Osteocyte (in vitro differentiated cells): ENCODE measurements at regions not wholly inside any gene's neighbourhood (a gene's known extent, or its start where the extent isn't known, plus 50 kb on each side); places are given as distances from the start of the nearest gene placed in this dataset.

ENCODE experiments used
- DNase-seq: peaks from one replicate; pipeline ENCODE4 v3.0.0; 2021; ENCODE audit warnings: mixed read lengths; ENCODE audit not compliant: unreplicated experiment; ENCODE audit errors: extremely low spot score
- H3K27ac Mint-ChIP-seq: one replicate; pipeline ENCODE4 v1.8.0; 2021; ENCODE audit warnings: mild to moderate bottlenecking, mixed read lengths; ENCODE audit not compliant: unreplicated experiment
- H3K27me3 Mint-ChIP-seq: one replicate; pipeline ENCODE4 v1.8.0; 2021; ENCODE audit warnings: mixed read lengths; ENCODE audit not compliant: unreplicated experiment
- H3K36me3 Mint-ChIP-seq: one replicate; pipeline ENCODE4 v1.8.0; 2021; ENCODE audit warnings: mixed read lengths; ENCODE audit not compliant: unreplicated experiment
- H3K4me1 Mint-ChIP-seq: one replicate; pipeline ENCODE4 v1.8.0; 2021; ENCODE audit warnings: mixed read lengths; ENCODE audit not compliant: unreplicated experiment
- H3K4me3 Mint-ChIP-seq: one replicate; pipeline ENCODE4 v1.8.0; 2021; ENCODE audit warnings: mild to moderate bottlenecking, moderate library complexity, mixed read lengths; ENCODE audit not compliant: unreplicated experiment
- H3K9me3 Mint-ChIP-seq: one replicate; pipeline ENCODE4 v1.8.0; 2021; ENCODE audit warnings: mixed read lengths; ENCODE audit not compliant: unreplicated experiment
- TF ChIP-seq, protein P1 (sequence below): fragments of 200-600 bp; sonication (generic); IDR thresholded peaks from 2 replicates; pipeline ENCODE4 v1.5.0; 2021; ENCODE audit warnings: antibody characterized with exemption, mild to moderate bottlenecking, moderate library complexity

DNA sequence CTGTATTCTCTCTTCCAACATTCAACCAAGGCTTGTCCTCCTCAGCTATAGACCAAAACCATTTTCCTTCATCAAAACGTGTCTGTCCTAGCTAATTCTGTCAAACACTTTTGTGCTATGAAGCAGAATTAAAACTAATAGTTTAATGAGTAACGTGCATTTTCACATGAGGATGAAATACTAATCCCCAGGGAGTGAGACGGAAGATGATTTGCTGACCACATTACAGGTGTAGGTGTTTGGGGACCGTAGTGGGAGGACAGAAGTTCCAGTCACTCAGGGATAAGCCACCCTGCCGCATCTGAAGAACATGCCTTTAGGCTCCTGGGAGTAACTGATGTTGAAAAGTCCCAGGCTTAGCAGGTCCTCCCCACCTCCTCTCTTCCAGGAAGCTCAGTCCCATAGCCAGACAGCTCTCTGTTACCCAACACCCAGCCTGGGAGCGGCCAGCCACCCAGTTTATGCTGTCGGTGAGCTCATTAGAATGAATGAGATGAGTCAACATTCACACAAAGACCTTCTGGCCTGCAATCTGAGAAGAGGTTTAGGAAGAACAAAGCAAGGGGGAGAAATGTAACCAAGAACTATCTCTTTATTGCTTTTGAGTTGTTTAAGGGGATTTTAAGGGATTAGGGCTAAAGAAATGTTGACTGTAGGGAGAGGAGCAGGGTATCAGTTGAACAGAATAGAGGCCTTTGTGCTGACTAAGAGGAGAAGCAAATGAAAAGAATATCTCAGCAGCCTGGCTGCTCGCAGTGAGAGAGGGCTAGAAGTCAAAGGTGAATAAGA lies 122.5 kb downstream of the FOXI3 start:
- no peak overlapping the region for H3K27ac Mint-ChIP-seq
- H3K4me1 Mint-ChIP-seq = no peaks in the 10 kb centered on the region
- DNase-seq = no peak
- TF ChIP-seq, protein P1, sequence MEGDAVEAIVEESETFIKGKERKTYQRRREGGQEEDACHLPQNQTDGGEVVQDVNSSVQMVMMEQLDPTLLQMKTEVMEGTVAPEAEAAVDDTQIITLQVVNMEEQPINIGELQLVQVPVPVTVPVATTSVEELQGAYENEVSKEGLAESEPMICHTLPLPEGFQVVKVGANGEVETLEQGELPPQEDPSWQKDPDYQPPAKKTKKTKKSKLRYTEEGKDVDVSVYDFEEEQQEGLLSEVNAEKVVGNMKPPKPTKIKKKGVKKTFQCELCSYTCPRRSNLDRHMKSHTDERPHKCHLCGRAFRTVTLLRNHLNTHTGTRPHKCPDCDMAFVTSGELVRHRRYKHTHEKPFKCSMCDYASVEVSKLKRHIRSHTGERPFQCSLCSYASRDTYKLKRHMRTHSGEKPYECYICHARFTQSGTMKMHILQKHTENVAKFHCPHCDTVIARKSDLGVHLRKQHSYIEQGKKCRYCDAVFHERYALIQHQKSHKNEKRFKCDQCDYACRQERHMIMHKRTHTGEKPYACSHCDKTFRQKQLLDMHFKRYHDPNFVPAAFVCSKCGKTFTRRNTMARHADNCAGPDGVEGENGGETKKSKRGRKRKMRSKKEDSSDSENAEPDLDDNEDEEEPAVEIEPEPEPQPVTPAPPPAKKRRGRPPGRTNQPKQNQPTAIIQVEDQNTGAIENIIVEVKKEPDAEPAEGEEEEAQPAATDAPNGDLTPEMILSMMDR = no peak
- no peaks in the 10 kb centered on the region for H3K9me3 Mint-ChIP-seq
- H3K36me3 Mint-ChIP-seq = no peaks in the 10 kb centered on the region
- no peak overlapping the region for H3K4me3 Mint-ChIP-seq
- H3K27me3 Mint-ChIP-seq = no peaks in the 10 kb centered on the region

DNA sequence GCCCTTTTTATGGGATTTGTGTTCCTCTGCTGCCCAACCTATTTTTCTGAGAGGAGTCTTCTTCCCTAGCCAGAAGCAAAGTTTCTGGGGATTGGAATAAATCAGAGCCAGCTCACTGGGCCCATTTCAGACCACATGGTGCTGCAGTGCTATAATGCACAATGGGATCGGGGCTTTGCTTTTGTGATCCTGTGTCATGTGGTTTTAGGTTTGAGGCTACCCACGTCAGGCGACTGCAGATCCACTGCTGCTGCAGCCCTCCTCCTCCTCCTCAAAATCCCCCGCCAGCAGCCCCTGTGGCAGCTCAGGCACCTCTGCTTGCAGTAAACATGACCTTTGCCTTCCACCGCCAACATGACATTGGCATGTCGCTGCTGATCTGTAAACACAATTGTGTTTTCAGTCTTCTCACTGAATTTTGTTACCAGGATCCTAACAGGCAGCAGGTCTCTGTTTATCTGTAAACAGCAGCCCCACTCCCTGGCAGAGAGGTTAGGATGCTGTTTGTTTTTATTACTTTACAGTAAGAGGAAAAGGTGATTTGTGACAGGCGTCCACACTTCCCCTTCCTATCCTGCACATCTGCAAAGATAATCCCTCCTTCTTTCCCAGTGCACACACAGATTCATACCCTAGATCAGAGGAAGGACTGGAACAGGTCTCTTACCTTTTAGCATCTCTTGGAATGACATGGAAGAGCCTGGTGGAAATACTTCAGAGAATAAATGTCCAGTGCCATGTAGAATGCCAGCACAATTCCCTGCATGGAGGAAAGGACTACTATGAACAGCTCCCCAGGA lies 130.8 kb downstream of the FOXI3 start:
- Mint-ChIP-seq H3K27ac (no peak overlapping the region), H3K36me3 (no peaks in the 10 kb centered on the region), H3K27me3 (no peaks in the 10 kb centered on the region), H3K4me1 (no peaks in the 10 kb centered on the region), H3K4me3 (no peak overlapping the region), H3K9me3 (peaks cover 6% of the 10 kb centered on the region)
- DNase-seq = no peak
- TF ChIP-seq, protein P1 = no peak

DNA sequence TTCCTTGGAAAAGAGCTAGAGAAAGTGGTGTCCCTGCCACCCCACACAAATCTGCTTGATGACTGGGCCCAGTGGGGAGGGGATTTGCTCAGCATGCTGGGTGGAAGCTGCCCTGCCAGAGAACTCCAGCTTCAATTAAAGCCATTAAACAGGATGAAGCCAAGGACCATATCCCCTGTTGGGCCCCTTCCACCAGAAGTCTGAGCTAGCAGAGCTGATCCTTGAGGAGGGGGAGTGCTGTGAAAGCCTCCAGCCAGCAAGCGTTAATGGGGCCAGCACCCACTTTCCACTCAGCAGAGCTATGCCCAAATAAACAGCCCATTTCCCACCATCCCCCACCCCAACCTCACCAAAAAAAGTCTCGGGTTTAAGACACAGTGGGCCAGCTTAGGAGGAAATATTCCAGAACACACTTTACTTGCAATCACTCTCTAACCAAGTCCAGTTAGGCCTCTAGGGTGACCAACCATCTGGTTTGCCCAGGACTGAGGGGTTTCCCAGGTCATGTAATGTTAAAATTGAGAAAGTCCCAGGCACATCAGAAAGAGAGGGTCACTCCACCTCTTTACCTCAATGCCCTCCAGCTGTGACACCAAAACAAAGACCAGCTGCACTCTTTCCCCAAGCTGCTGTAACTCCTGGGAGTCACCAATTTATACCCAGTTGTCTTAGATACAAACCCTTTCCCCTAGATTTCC lies 132.3 kb downstream of the FOXI3 start:
- H3K36me3 Mint-ChIP-seq = no peaks in the 10 kb centered on the region
- peaks cover 6% of the 10 kb centered on the region for H3K9me3 Mint-ChIP-seq
- H3K27me3 Mint-ChIP-seq = no peaks in the 10 kb centered on the region
- H3K4me1 Mint-ChIP-seq = no peaks in the 10 kb centered on the region
- H3K4me3 Mint-ChIP-seq = no peak overlapping the region
- H3K27ac Mint-ChIP-seq = no peak overlapping the region
- no peak for DNase-seq
- TF ChIP-seq, protein P1 = no peak

DNA sequence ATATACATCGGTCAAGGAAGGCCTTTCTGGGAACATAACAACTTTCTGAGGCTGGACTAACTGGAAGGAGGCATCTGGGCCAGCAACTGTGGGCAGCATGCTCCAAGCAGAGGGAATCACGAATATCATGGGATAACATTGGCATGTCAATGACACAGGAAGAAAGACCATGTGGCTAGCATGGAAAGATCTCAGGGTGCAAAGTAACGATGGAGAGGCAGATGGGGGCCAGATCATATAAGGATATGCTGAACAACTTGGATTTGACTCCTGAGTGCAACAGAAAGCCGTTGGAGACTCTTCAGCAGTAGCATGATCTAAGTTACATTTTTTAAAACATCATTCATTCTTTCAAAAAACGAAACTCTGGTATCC lies 133.6 kb downstream of the FOXI3 start:
- Mint-ChIP-seq H3K36me3 (no peaks in the 10 kb centered on the region), H3K4me1 (no peaks in the 10 kb centered on the region), H3K9me3 (peaks cover 6% of the 10 kb centered on the region), H3K27ac (no peak overlapping the region), H3K4me3 (no peak overlapping the region), H3K27me3 (no peaks in the 10 kb centered on the region)
- DNase-seq = no peak
- TF ChIP-seq, protein P1 = no peak
